Fibroblast of skin of left quadriceps (primary cell): ENCODE measurements at regions not wholly inside any gene's neighbourhood (a gene's known extent, or its start where the extent isn't known, plus 50 kb on each side); places are given as distances from the start of the nearest gene placed in this dataset.

ENCODE experiments used
- DNase-seq, 2 experiments: peaks; one replicate each; pipeline ENCODE4 v3.0.0-alpha.2; 2013; ENCODE audit warnings: low read depth in 2 of 2

GRCh38 chr13:103546271-103546670, 480.1 kb upstream of the SLC10A2 start:
- no peak for DNase-seq

GRCh38 chr13:103542648-103543047, 476.4 kb upstream of the SLC10A2 start:
- no peak for DNase-seq

GRCh38 chr13:103540382-103540765, 474.2 kb upstream of the SLC10A2 start:
- DNase-seq, result no peak

GRCh38 chr13:103539721-103540381, 473.6 kb upstream of the SLC10A2 start:
- DNase-seq, result no peak

- DNase-seq, result no peak
Measured at GRCh38 chr13:103539265-103539664, 473.0 kb upstream of the SLC10A2 start.

GRCh38 chr13:103537616-103538015, 471.4 kb upstream of the SLC10A2 start:
- no peak for DNase-seq

- DNase-seq, result no peak
Measured at GRCh38 chr13:103531278-103531677, 465.1 kb upstream of the SLC10A2 start.

- DNase-seq, result no peak
Measured at GRCh38 chr13:103528437-103528836, 462.2 kb upstream of the SLC10A2 start.

GRCh38 chr13:103525530-103525929, 459.3 kb upstream of the SLC10A2 start:
- DNase-seq, result no peak

GRCh38 chr13:103523858-103524257, 457.6 kb upstream of the SLC10A2 start:
- no peak for DNase-seq

GRCh38 chr13:103521532-103521931, 455.3 kb upstream of the SLC10A2 start:
- no peak for DNase-seq

- no peak for DNase-seq
Measured at GRCh38 chr13:103517768-103518102, 451.5 kb upstream of the SLC10A2 start.

GRCh38 chr13:103517066-103517767, 451.0 kb upstream of the SLC10A2 start:
- no peak for DNase-seq

- no peak for DNase-seq
Measured at GRCh38 chr13:103516015-103516795, 450.0 kb upstream of the SLC10A2 start.

GRCh38 chr13:103515410-103515809, 449.2 kb upstream of the SLC10A2 start:
- DNase-seq, result no peak

- no peak for DNase-seq
Measured at GRCh38 chr13:103514619-103515018, 448.4 kb upstream of the SLC10A2 start.

- DNase-seq, result no peak
Measured at GRCh38 chr13:103514188-103514587, 448.0 kb upstream of the SLC10A2 start.

- DNase-seq, result no peak
Measured at GRCh38 chr13:103510007-103510535, 443.9 kb upstream of the SLC10A2 start.

- no peak for DNase-seq
Measured at GRCh38 chr13:103497404-103497803, 431.2 kb upstream of the SLC10A2 start.

GRCh38 chr13:103487841-103488240, 421.6 kb upstream of the SLC10A2 start:
- DNase-seq, result no peak

GRCh38 chr13:103473081-103473480, 406.9 kb upstream of the SLC10A2 start:
- DNase-seq, result no peak

GRCh38 chr13:103471896-103472295, 405.7 kb upstream of the SLC10A2 start:
- no peak for DNase-seq

- DNase-seq, result no peak
Measured at GRCh38 chr13:103469771-103470170, 403.6 kb upstream of the SLC10A2 start.
